RWPE1 (cell line): ENCODE measurements at regions not wholly inside any gene's neighbourhood (a gene's known extent, or its start where the extent isn't known, plus 50 kb on each side); places are given as distances from the start of the nearest gene placed in this dataset.

ENCODE experiments used
- CTCF ChIA-PET: fragments of 350-600 bp; sonication (Branson Sonifier 250); formaldehyde crosslinking; extraction: SDS; loops from one replicate; lab custom pipeline; 2021; lab: Yijun Ruan, JAX
- POLR2A ChIA-PET: fragments of 400-600 bp; formaldehyde crosslinking; extraction: SDS; loops from one replicate; lab custom pipeline; 2020; ENCODE audit warnings: antibody characterized with exemption; ENCODE audit not compliant: low non-redundant PET; lab: Yijun Ruan, JAX
- DNase-seq: peaks from one replicate; pipeline ENCODE4 v3.0.0; 2012; ENCODE audit warnings: low spot score
- H3K27ac ChIP-seq: fragments of 450-650 bp; 2 replicates; pipeline ENCODE4 v1.5.1; 2017
- CTCF ChIP-seq: fragments of 450-650 bp; conservative IDR thresholded peaks from 2 replicates; pipeline ENCODE4 v1.5.1; 2017; ENCODE audit warnings: low read depth, mild to moderate bottlenecking

GRCh38 chr4:119728692-119729593, 100.3 kb upstream of the PDE5A start:
- no peak for TF ChIP-seq CTCF
- CTCF ChIA-PET = interaction anchor here (0.7 to 0.9 kb wide), 2 partner anchors 12 to 415 kb away, joined by 4 read pairs; no protein-coding TSS in a partner anchor
- POLR2A ChIA-PET = no interaction called here
- H3K27ac ChIP-seq = no peak overlapping the region
- DNase-seq = no peak

- no peak for DNase-seq
- POLR2A ChIA-PET = no interaction called here
- CTCF ChIA-PET = interaction anchor here (0.9 kb wide), 1 partner anchor 414 kb away, joined by 4 read pairs; no protein-coding TSS in a partner anchor
- H3K27ac ChIP-seq = no peak overlapping the region
- TF ChIP-seq CTCF = no peak
Observed at GRCh38 chr4:119728185-119728584, 99.6 kb upstream of the PDE5A start.

- no peak overlapping the region for H3K27ac ChIP-seq
- ChIA-PET POLR2A (no interaction called here), CTCF (no interaction called here)
- no peak for TF ChIP-seq CTCF
- no peak for DNase-seq
Observed at GRCh38 chr4:119726505-119726904, 97.9 kb upstream of the PDE5A start.

- CTCF ChIA-PET = no interaction called here
- POLR2A ChIA-PET = no interaction called here
- no peak for TF ChIP-seq CTCF
Observed at GRCh38 chr4:119725688-119726330, 97.2 kb upstream of the PDE5A start.

GRCh38 chr4:119725011-119725410, 96.4 kb upstream of the PDE5A start:
- ChIA-PET POLR2A (no interaction called here), CTCF (interaction anchor here (0.6 to 0.7 kb wide), 2 partner anchors 32 to 346 kb away, joined by 3 to 4 read pairs; no protein-coding TSS in a partner anchor)
- no peak for TF ChIP-seq CTCF

More at GRCh38 chr4:119725688-119726330, 97.2 kb upstream of the PDE5A start:
- DNase-seq = no peak
- H3K27ac ChIP-seq = no peak overlapping the region

GRCh38 chr4:119722670-119723069, 94.1 kb upstream of the PDE5A start:
- CTCF ChIA-PET = no interaction called here

More at GRCh38 chr4:119725011-119725410, 96.4 kb upstream of the PDE5A start:
- no peak overlapping the region for H3K27ac ChIP-seq
- no peak for DNase-seq

More at GRCh38 chr4:119722670-119723069, 94.1 kb upstream of the PDE5A start:
- POLR2A ChIA-PET = no interaction called here
- H3K27ac ChIP-seq = no peak overlapping the region
- no peak for DNase-seq
- no peak for TF ChIP-seq CTCF
